NCI-H82 (cell line): ENCODE measurements at regions not wholly inside any gene's neighbourhood (a gene's known extent, or its start where the extent isn't known, plus 50 kb on each side); places are given as distances from the start of the nearest gene placed in this dataset.

Experiments used
- DNase-seq: peaks from one replicate; lab custom pipeline; 2025; lab: John Stamatoyannopoulos, UW

GRCh38 chr2:122233372-122233771 is 477.9 kb downstream of the TSN start:
- DNase-seq, result no peak

DNA sequence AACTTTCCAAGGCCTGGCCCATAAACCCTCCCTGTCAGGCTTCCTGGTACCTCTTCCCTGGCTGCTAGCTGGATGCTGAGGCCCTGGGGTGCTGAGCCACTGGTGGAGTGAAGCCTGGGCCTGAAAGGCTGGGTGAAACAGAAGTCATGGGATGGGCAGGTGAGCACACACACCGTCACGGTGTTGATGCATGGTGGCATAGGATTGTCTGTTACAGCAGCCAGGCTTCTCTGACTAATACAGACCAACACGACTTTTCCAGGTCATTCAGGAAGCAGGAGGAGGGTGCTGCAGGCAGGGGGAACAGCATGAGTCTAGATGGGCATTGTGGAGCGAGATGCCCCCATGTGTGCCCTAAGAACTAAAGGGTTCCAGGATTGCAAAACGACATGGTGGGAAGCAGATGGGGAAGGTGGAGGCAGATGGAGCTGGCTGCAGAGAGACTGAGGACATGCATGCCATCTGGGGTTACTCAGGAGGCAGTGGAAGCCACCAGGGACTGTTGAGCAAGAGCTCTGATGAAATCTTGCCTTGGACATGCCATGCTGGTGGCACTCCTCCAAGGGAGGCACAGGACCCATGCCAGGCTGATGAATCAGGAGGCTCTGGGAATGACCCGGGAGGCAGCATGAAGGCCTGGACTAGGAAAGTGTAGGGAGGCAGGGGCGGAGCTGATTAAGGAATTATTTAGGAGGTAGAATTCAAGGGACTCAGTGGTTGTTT is 480.9 kb downstream of the TSN start:
- no peak for DNase-seq

- peak; percentile 17 for DNase-seq
Observed at GRCh38 chr2:122236925-122237324, 481.5 kb downstream of the TSN start.

DNA sequence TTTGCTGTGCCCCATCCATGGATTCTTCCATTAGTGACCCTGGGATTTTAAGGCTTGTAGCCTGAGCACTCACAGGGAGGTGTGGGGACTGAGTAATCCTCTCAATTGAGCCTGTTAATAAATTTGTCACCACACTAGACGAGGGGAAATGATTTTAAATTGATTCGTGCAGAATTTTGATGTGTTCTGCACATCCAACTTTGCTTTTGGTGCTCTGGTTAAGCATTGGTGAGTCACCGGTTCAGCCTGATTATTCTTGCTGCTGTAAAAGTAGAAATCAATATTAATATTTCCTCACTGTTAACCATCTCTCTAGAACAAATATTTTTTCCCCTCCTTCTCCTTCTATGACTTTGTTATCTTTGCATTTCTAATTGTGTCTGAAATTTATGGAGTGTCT is 482.0 kb downstream of the TSN start:
- DNase-seq, result peak; percentile 16

GRCh38 chr2:122238006-122238559 is 482.6 kb downstream of the TSN start:
- DNase-seq, result no peak

DNA sequence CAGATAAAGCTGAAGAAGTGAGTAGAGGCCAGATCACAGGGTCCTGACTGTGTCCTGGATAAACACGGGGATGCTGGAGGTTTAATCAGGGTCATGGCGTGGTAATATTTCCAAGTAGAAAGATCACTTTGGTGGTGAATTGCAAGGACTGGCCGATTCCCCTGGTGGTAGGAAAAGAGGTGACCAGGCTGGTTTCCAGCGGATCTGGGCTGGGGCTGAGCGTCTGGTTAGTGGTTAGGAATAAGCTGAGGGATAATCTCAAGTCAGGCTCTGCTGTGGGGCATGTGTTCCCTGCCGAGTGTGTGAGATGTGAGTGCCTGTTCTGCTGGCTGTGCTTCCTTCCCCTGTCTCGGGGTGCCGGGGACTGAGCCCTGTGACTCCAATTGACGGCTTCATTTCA is 484.0 kb downstream of the TSN start:
- DNase-seq, result peak; percentile 73

DNA sequence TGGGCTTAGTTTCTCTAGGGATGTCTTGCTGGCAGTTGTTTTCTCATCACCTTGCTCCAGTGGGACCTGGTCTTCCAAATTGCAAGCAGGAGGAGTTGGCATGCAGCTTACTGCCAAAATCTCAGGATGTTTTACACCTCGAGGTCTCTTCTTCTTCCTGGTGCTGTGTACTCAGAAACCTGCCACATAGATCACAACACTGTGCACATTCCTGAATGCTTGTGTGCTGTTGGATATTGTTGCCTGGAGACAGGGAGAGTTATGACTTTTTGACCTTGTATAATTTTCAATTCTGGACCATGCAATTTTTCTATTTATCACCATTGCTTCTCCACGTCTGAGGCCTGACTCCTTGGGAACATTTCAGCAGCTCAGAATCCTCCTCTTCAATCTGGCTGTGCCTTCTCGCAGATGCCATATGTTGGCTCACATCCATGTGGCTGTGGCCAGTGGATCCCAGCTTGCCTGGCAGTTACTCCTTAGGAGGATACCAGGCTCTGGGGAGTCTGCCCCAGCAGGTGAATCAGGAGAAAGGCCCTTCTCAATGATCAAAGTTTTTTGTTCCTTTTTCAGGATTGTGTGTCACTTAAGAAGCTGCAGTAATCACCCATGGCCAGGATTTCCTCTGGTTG is 489.3 kb downstream of the TSN start:
- DNase-seq, result no peak

- peak; percentile 39 for DNase-seq
Observed at GRCh38 chr2:122249673-122250072, 494.2 kb downstream of the TSN start.

DNA sequence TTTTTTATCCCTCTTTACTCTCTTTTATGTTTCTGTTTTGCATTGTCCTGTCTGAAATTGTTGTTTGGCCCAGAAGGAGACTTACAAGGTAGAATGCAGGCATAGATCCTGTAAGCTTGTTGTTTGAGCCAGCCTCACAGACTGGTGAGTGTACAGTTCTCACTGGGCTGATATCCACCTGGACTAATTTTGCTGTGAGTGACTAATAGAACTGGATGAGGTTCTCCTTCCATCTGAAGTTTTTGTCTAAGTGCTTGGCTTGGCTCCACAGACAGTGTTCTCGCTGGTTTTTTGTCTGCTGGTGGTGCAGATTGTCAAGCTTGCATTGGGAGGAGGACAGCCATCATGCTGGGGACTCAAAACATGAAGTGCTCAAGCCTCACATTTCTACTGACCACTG is 495.7 kb downstream of the TSN start:
- DNase-seq, result no peak

DNA sequence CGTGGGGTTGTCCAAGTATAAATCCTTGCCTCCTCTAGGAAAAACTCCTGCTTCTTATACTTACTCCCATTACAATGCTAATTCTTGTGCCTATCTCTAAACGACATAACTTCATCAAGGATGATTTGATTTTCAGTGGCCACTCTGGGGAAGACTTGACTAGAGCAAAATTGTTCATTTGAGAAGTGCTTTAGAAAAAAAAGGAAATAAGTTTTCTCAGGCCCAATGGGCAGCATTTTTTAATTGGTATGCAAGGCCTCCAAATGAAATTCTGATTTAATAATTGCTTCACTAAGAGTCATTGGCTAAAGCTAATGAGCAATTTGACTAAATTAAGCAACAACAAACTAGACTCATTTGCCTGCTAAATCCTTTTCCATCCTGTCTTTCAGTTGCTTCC is 496.1 kb downstream of the TSN start:
- no peak for DNase-seq

DNA sequence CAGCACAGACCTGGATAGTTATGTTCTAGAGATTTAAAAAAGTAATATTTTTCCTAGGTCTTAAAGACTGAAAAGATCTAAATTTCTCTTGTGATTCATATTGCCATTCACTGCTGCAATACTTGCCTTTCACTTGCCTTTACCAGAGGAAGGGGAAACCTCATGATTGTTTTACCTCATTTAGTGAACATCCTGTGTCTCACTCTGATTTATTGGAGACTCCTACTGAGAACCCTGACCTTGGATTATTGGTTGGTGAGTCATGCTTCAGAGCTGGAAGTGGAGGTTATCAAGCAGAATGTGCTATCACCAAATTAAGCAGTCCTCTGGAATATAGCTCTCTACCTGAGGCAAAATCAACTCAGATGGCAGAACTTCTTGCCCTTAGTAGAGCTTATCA is 500.5 kb downstream of the TSN start:
- DNase-seq, result no peak

GRCh38 chr2:122261911-122262310 is 506.5 kb downstream of the TSN start:
- peak; percentile 84 for DNase-seq

DNA sequence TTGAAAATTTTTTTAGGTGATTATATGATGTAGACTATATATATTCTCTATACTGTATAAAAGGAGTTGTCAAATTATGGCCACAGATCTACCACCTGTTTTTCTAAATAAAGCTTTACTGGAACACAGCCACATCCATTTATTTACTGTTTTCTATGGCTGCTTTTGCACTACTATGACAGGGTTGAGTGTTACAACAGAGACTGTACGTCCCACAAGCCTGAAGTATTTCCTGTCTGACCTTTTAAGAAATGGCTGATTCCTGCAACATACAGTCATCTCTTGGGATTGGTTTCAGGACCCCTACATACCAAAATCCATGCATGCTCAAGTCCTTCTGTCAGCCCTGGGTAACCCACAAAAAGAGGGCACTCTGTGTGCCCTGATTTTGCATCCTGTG is 508.3 kb downstream of the TSN start:
- DNase-seq, result no peak

DNA sequence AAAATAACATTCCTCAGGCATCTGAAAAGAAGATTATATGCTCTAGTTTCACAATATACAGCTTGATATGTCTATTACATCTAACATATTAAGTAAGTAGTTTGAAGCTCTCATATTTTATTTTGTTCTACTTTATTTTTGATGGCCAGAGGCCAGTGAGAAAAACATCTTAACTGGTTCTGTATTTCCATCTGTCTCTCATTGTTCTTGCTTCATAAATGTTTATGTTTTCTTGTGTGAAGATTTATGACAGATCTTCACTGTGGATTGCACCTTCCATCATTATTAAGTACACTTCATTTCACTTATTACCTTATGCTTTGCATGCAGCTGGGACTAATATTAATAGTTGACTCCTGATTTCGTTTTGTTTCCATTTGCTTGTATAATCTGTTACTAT is 511.2 kb downstream of the TSN start:
- DNase-seq, result no peak

DNA sequence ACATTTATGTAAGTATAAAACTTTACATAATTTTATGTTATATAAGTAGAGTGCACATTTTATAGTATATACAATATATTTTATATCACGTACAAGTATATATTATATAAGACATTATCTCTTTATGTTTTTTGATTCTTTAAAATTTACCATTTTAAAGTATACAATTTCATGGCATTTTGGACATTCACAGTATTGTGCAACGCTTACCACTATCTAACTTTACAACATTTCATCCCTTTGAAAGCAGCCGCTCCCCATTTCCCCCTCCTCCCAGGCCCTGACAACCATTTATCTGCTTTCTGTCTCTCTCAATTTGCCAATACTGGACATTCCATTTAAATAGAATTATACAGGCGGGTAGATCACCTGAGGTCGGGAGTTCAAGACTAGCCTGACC is 512.5 kb downstream of the TSN start:
- DNase-seq, result no peak

- no peak for DNase-seq
Observed at GRCh38 chr2:122273785-122274419, 518.5 kb downstream of the TSN start.

GRCh38 chr2:122277956-122278355 is 522.5 kb downstream of the TSN start:
- no peak for DNase-seq

DNA sequence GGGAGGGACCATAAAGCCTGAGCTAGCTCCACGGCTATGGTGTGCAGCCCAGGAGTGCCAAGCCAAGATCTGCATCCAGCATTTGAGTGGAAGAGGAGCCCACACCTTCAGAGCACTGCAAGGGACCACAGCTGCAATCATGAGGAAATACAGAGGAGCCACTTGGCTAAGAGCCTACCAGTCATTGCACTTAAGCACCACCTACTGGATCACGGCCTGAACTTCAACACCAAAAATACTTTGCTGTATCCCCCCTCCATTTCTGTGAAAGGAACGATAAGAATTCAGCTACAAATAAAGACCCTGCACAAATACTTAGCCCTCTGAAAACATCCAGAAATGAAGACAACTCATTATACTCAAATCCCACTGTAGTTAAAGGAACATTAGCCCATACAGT is 545.3 kb downstream of the TSN start:
- peak; percentile 29 for DNase-seq

- DNase-seq, result no peak
Observed at GRCh38 chr2:122307763-122308162, 552.3 kb downstream of the TSN start.

GRCh38 chr2:122315306-122315705 is 559.9 kb downstream of the TSN start:
- DNase-seq, result no peak

GRCh38 chr2:122319539-122320132 is 564.2 kb downstream of the TSN start:
- no peak for DNase-seq

- peak; percentile 86 for DNase-seq
Observed at GRCh38 chr2:122322815-122323214, 567.4 kb downstream of the TSN start.

DNA sequence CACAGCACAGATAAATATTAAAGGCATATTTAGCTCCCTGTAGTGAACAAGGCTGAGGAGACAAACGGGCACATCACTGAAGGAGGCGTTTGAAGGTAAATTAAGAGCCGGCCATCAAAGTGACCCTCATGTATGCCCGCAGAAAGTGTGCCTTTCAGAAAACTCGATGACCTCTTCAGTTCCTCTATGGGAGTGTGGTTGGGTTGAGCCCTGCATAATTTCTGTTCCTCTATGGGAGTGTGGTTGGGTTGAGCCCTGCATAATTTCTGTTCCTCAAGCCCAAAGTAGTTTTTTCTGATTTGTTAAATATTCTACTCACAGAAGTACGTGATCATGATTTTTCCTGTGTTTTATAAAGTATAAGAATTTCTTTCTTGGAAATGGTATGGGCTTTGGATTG is 568.5 kb downstream of the TSN start:
- DNase-seq, result no peak
